A673 (cell line): ENCODE measurements at regions not wholly inside any gene's neighbourhood (a gene's known extent, or its start where the extent isn't known, plus 50 kb on each side); places are given as distances from the start of the nearest gene placed in this dataset.

ENCODE experiments used
- EZH2 ChIP-seq: fragments of 200-600 bp; sonication (generic); IDR thresholded peaks from 2 replicates; pipeline ENCODE4 v1.6.1; 2017; ENCODE audit warnings: borderline replicate concordance, low read depth, mild to moderate bottlenecking, mixed read lengths, antibody characterized with exemption, low read length; ENCODE audit not compliant: poor library complexity, severe bottlenecking
- TF ChIP-seq, protein P1 (sequence below): fragments of 300-800, 200-600 bp; sonication (generic); conservative IDR thresholded peaks from 2 replicates; pipeline ENCODE4 v1.5.1; 2017; ENCODE audit warnings: low read depth, mild to moderate bottlenecking, antibody characterized with exemption, low read length, moderate library complexity, mixed read lengths

- TF ChIP-seq, protein P1, sequence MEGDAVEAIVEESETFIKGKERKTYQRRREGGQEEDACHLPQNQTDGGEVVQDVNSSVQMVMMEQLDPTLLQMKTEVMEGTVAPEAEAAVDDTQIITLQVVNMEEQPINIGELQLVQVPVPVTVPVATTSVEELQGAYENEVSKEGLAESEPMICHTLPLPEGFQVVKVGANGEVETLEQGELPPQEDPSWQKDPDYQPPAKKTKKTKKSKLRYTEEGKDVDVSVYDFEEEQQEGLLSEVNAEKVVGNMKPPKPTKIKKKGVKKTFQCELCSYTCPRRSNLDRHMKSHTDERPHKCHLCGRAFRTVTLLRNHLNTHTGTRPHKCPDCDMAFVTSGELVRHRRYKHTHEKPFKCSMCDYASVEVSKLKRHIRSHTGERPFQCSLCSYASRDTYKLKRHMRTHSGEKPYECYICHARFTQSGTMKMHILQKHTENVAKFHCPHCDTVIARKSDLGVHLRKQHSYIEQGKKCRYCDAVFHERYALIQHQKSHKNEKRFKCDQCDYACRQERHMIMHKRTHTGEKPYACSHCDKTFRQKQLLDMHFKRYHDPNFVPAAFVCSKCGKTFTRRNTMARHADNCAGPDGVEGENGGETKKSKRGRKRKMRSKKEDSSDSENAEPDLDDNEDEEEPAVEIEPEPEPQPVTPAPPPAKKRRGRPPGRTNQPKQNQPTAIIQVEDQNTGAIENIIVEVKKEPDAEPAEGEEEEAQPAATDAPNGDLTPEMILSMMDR, result no peak
- TF ChIP-seq EZH2, result no peak
Measured at GRCh38 chr9:28942941-28943340, 1369.7 kb upstream of the C9orf72 start.
